ENCODE measurements at regions not wholly inside any gene's neighbourhood (a gene's known extent, or its start where the extent isn't known, plus 50 kb on each side); places are given as distances from the start of the nearest gene placed in this dataset.

- TF ChIP-seq POLR2AphosphoS5 (IDR thresholded peaks at IDR 0.05; ENCODE audit: low read depth, low read length): no peak
- TF ChIP-seq, protein P1, sequence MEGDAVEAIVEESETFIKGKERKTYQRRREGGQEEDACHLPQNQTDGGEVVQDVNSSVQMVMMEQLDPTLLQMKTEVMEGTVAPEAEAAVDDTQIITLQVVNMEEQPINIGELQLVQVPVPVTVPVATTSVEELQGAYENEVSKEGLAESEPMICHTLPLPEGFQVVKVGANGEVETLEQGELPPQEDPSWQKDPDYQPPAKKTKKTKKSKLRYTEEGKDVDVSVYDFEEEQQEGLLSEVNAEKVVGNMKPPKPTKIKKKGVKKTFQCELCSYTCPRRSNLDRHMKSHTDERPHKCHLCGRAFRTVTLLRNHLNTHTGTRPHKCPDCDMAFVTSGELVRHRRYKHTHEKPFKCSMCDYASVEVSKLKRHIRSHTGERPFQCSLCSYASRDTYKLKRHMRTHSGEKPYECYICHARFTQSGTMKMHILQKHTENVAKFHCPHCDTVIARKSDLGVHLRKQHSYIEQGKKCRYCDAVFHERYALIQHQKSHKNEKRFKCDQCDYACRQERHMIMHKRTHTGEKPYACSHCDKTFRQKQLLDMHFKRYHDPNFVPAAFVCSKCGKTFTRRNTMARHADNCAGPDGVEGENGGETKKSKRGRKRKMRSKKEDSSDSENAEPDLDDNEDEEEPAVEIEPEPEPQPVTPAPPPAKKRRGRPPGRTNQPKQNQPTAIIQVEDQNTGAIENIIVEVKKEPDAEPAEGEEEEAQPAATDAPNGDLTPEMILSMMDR (IDR thresholded peaks at IDR 0.05 in 2 of 3, conservative IDR thresholded peaks at IDR 0.05 in 1 of 3; ENCODE audit: borderline replicate concordance in 1 of 3, insufficient read depth in 1 of 3, low read depth in 2 of 3, low read length in 2 of 3): no peak
- TF ChIP-seq MAX (IDR thresholded peaks at IDR 0.05): no peak
- no peak for TF ChIP-seq FOSL1 (IDR thresholded peaks at IDR 0.05; ENCODE audit: low read depth)
- TF ChIP-seq, protein P2, sequence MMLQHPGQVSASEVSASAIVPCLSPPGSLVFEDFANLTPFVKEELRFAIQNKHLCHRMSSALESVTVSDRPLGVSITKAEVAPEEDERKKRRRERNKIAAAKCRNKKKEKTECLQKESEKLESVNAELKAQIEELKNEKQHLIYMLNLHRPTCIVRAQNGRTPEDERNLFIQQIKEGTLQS (IDR thresholded peaks at IDR 0.05): no peak
- TF ChIP-seq SIN3A (IDR thresholded peaks at IDR 0.05; ENCODE audit: low read depth): no peak
- no peak for TF ChIP-seq EZH2phosphoT487 (IDR thresholded peaks at IDR 0.05; ENCODE audit: borderline replicate concordance)
- no peak for TF ChIP-seq SP1 (IDR thresholded peaks at IDR 0.05; ENCODE audit: low read depth)
These were observed 239.5 kb upstream of the SORL1-AS1 start for GRCh38 chr11:121692236-121692635.

Data from HCT116 (cell line).